Suprapubic skin (tissue), 3 donors: ENCODE measurements at regions not wholly inside any gene's neighbourhood (a gene's known extent, or its start where the extent isn't known, plus 50 kb on each side); places are given as distances from the start of the nearest gene placed in this dataset.

ENCODE experiments used
- CTCF ChIP-seq, 2 donors: fragments of 200-600 bp in 1 of 2; fragments of 450-650 bp in 1 of 2; sonication (generic) in 1 of 2; IDR thresholded peaks; one replicate each; pipeline ENCODE4 v1.5.1; 2016 to 2019; ENCODE audit warnings: antibody characterized with exemption in 2 of 2, mild to moderate bottlenecking in 1 of 2, moderate library complexity in 1 of 2
- POLR2AphosphoS5 ChIP-seq, 3 donors: sonication (generic); formaldehyde crosslinking; IDR thresholded peaks; one replicate each; pipeline ENCODE4 v1.6.1; 2017; ENCODE audit warnings: antibody characterized with exemption in 3 of 3

- TF ChIP-seq POLR2AphosphoS5 (IDR thresholded peaks at IDR 0.05) (no peak), CTCF (IDR thresholded peaks at IDR 0.05) (no peak)
Measured at GRCh38 chr4:27911047-27911446, 1050.4 kb downstream of the STIM2 start.
